Renal pelvis (tissue), 1 donor: ENCODE measurements at regions not wholly inside any gene's neighbourhood (a gene's known extent, or its start where the extent isn't known, plus 50 kb on each side); places are given as distances from the start of the nearest gene placed in this dataset.
"Not testable (repeated sequence)": the region's sequence is repeated elsewhere in the genome, so short reads cannot be mapped to it uniquely, and the experiment has no call there.

Experiments used
- DNase-seq: peaks from one replicate; pipeline ENCODE4 v3.0.0-alpha.2; 2013

DNA sequence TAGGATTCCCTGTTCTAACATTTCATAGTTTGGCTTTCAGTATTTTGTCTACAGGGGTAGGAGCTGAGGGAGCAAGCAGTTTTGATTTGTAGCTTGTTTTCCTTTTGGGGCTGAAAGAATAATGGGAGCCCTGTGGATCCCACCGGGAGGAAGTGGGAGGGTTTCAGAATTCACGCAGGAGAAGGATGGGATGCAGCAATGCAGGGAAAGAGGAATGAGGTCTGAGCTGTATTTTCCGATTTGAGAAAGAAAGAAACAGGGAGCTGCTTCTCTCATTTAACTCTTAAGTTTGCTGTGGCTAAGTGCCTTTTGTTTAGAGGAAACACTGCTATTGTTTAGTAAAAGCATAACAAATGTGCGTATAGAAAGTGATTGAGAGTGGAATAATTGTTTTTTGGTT is 141.0 kb downstream of the ADCYAP1 start:
- no peak for DNase-seq

DNA sequence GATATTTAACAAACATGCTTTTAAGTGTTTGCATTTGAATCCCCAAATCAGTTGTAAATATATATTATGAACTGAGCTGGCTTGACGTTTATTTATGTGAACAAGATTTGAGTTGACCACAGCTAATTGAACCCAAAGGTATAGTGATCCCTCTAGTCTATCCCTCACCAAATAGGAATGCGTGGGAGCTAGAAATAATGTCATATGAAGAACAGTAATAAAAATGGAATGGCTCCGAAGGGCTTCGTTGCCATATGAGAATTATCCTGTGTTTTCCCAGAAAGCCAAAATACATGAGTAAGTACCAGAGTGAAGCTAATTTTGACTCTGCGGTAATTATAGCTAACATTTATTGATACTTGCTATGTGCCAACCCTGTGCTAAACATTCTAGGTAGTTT is 142.7 kb downstream of the ADCYAP1 start:
- no peak for DNase-seq

DNA sequence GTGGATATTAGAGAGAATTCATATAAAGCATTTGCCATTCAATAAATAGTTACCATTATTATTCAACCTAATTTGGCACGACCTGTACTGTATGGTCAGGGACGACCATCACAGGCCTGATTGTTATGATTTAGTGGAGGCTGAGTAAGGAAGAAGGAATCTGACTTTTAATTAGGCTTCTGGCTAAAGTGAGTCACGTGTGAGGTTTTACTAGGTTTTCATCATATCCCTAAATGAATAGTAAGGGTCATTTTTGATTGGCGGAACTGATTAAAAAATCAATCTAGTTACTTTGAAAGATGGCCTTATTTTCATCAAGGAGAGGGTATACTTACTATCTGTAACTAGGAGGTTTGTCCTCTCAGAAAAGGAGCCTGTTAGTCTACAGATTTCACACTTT is 143.4 kb downstream of the ADCYAP1 start:
- DNase-seq, result no peak

DNA sequence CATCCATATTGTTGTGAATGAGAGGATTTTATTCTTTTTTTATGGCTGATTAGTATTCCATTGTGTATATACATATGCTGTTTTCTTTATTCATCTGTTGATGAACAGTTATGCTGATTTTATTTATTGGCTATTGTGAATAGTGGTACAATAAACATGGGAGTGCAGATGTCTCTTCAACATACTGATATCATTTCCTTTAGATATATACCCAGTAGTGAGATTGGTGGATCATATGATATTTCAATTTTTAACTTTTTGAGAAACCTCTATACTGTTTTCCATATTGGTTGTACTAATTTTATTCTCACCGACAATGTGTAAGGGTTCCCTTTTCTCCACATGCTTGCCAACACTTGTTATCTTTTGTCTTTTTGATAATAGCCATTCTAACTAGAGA is 144.5 kb downstream of the ADCYAP1 start:
- no peak for DNase-seq

DNA sequence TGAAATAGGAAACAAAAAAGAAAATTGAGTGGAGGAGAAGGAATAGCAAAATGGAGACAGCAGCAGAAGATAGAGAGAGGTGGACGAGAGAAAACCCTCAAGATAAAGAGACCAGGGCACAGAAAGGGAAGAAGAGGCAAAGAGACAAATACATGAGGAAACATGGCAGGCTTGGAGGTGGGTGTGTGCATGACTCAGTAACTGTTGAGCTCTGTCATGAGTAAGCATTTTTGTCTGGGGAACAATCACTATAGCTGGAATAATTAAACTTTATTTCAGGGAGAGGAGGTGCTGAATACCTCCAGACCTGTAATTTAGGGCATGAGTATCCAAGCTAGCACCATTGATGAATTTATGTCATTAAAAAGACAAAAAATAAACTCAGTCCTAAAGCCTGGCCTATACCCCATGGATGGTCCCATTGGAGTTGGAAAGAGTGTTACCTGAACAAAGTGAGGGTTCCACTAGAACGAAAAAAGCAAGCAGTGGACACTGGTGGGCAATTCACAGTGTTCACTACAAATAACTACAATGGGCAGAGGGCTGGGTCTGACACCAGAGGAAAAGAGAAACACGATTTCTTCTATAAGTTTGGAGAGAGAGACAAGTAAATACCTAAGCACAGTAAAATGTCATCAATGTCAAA is 145.5 kb downstream of the ADCYAP1 start:
- DNase-seq, result no peak

DNA sequence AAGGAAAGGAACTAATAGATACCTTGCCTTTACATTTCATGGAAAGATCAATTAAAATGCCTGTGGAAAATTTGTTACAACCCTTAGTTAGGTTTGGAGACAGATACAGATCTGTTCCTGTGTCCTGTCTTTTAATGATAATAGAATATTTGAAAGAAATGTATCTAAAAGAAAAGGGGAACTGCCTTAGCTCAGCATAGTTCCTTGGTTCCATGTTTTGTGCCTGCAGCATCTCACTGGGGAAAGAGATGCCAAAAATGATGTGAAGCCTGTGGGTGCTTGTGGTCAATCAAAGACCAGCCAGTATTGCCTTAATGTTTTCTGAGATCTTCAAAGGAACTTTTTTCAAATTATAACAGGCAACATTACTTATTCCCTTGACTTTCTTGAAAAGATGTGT is 147.6 kb downstream of the ADCYAP1 start:
- no peak for DNase-seq

DNA sequence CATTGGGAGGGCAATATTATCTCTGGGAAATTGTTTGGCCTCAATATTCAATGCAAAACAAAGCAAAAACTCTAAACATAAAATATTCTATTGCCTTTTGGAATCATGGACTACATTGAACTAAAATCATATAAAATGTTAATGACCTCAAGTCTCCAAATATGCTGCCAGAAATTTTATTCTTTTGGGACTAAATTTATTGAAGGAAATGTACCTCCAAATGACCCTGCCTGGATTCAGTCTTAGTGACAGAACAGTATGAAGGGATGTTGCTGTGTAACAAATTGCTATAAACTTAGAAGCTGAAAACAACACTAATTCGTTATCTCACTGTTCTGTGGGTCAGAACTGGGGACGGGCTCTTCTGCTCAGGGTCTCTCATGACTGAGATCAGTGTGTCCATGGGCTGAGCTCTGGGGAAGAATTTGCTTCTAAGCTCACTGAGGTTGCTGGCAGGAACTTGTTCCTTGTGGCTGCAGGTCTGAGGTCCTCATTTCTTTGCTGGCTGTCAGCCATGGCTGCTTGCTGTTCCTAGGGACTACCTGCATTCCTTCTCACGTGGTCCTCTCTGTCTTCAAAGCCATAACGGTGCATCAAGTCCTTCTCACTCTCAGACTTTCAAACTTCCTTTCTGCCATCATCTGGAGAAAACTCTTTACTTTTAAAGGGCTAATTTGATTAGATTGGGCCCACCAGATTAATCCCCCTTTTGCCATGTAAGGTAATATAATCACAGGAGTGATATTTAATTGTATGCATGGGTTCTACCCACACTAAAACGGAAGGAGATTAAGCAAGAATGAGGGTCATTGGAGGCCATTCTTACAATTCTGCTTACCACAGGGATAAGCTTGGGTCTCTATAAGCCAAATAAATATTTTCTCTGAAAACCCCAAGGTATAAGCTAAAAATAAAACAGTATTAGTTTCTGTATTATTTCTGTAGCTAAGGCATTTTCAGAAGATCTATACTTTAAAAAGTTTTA is 149.0 kb downstream of the ADCYAP1 start:
- no peak for DNase-seq

DNA sequence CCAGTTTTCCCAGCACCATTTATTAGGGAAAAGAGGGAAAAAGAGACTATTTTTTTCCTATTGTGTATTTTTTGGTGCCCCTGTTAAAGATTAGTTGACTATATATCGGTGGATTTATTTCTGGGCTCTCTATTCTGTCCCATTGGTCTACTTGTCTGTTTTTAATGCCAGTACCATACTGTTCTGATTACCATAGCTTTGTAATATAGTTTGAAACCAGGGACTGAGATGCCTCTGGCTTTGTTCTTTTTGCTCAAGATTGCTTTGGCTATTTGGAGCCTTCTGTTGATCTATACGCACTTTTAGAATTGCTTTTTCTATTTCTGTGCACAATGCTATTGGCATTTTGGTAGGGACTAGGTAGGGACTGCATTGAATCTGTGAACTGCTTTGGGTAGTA is 151.7 kb downstream of the ADCYAP1 start:
- DNase-seq, result no peak

DNA sequence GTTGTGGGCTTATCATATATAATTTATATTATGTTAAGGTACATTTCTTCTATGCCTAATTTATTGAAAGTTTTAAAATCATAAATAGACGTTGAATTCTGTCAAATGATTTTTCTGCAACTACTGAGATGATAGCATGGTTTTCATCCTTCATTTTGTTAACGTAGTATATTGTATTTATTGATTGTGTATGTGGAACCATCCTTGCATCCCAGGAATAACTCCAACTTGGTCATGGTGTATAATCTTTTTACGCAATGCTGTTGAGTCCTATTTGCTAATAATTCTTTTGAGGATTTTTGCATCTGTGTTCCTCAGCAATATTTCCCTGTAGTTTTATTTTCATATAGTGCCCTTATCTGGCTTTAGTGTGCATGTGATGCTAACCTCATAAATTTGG is 152.7 kb downstream of the ADCYAP1 start:
- DNase-seq, result no peak

DNA sequence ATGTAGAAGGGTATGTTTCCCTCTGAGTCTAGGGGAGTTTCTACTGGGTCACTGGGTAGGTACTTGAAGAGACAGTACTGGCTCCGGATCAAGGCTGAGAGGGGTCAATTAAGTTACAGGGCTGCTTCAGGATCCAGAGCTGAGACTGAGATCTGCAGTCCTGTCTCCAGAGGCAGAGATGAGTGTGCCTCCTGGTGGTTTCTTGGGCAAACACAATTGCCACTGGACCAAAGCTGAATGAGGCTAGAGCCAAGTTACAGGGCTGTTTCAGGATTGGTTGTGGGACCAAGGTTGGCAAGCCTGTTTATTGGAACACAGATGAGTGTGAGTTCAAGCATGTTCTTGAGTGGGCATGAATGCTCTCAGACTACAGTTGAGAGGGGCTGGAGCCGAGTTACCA is 157.9 kb downstream of the ADCYAP1 start:
- no peak for DNase-seq

DNA sequence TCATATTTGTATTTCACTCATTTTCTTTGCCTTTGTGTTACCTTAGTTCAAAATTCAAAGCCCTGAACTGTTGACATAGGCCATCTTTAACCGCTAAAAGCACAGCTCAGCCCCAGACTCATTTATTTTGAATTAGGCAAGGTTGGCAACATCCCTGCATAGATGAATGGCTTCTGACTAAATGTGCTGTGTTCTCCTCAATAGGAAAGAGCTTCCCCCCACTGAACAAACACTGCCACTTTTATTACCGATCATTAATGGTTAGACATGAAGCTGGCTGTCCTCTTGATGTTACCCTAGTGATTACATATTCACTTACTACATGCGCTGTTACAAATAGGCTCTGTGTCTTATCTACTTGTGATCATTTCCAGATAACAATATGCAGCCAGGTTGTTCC is 170.7 kb downstream of the ADCYAP1 start:
- DNase-seq, result no peak

DNA sequence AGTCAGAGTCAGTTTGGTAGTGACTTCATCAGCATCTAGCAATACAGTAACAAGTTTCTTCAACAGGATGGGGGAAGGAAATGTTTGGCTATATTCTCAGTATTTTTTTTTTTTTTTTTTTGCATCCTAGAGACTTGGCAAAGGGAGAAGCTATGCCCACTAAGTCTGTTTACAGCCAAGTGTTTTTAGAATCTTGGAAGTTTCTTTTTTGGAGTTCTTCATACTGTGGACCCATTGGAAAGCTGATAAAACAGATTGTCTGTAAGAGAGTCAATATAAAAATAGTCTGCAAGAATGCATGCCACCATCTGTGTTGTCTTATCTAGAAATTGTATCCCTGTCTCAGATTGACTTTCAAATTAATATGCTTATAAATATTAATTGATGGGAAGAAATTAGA is 171.2 kb downstream of the ADCYAP1 start:
- DNase-seq, result no peak

DNA sequence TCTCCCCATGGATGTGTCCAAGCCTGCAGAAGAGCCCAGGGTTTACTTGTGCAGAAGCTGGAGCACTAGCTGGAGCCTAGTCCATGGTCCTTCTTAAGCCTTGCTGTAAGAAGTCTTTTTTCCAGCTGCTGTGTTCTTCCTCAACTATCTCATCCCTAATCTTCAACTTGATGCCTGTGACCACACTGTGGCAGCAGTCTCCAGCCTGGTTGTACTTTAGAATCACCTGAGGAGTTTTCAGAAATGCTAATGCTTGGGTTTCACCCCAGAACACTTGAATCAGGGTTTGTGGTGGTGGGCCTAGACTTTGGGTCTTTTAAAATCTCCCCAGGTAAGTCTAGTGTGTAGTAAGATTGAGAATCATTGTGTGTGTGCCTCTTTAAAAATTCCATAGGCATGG is 173.6 kb downstream of the ADCYAP1 start:
- DNase-seq, result no peak

DNA sequence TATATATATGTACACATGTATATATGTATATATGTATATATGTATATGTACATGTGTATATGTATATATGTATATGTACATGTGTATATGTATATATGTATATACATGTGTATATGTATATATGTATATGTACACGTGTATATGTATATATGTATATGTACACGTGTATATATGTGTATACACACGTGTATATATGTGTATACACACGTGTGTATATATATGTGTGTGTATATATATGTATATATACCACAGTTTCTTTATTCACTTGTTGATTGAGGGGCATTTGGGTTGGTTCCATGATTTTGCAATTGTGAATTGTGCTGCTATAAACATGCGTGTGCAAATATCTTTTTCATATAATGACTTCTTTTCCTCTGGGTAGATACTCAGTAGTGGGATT is 179.0 kb downstream of the ADCYAP1 start:
- not testable (repeated sequence) for DNase-seq

DNA sequence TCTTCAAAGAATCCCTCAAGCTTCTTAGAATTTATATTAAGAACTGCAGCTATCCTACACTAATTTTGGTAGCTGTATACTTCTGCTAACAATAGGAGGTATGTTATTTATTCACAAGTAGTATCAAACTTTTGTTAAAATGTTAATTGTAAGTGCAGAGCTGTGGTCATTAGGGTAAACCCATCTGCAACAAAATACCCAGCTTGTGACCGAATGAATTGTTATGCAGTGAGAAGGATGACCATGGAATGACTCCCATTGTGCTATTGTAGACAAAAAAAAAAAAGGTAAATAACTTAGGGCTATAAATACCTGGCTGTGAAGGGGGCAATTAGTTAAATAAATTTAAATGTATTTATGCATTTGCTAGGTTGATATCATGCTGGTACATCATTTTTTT is 186.1 kb downstream of the ADCYAP1 start:
- DNase-seq, result no peak

DNA sequence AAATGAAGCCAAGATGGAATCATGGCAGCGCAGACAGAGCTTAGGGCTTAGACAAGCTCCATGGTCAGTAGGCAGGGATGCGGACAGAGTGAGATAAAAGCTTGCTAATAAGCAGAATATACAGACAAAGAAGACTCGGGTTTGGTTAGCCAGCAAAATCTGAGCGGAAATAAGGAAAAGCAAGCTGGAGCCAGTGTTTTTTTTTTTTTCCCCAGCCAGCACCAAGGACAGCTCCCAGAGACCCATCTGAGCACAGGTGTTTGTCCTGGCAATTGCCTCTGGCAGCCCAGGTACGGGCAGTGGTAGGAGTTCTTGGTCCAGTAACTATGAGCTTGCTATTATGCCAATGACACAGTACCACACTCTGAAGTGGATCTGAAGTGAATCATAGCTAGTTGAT is 187.6 kb downstream of the ADCYAP1 start:
- no peak for DNase-seq

DNA sequence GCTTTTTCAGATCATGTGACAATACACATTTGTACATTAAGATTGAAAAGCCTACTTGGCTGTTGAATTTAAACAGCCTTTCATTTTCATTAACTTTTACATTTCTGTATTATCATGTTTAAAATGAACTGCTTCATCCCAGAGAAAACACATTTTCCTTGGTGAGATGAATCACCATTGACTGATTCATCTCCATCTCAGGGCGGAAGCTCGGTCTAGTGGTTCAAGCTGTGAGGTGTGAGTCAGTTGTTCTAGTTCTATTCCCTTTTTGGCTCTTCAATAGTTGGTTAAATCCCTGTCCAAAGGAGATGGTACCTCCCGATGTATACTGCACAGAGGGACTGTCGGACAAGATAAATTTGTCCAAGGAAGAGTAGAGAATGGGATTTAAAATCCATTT is 189.7 kb downstream of the ADCYAP1 start:
- DNase-seq, result no peak

DNA sequence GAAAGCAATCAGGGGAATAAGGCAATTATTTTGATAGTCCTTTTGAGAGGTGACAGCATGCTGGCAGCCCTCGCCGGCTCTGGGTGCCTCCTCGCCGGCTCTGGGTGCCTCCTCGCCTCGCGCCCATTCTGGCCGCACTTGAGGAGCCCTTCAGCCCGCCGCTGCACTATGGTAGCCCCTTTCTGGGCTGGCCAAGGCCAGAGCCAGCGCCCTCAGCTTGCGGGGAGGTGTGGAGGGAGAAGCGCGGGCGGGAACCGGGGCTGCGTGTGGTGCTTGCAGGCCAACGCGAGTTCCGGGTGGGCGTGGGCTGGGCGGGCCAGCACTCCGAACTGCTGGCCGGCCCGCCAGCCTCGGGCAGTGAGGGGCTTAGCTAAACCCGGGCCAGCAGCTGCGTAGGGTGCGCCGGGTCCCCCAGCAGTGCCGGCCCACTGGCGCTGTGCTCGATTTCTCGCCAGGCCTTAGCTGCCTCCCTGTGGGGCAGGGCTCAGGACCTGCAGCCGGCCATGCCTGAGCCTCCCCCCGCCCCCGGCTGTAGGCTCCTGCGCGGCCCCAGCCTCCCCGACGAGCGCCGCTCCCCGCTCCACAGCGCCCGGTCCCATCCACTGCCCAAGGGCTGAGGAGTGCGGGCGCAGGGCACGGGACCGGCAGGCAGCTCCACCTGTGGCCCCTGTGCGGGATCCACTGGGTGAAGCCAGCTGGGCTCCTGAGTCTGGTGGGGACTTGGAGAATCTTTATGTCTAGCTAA is 193.5 kb downstream of the ADCYAP1 start:
- DNase-seq, result not testable (repeated sequence)

DNA sequence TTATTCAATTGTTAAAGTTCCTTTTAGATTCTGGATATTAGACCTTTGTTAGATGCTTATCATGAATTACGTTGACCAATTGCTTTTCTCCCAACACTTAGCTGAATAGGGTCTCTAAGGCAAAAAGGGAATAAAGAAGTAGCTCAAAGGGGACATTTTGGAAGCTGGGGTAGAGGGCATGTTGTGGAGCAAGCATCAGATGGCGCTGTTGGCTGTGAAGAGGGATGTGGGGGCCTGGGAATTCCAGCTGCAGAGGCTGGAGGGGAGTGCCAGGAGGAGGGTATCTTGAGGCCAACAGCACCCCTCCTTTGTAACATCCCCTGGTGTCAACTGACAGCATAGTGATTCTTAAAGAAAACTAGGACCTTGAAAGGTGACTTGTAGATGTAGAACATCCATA is 198.2 kb downstream of the ADCYAP1 start:
- no peak for DNase-seq

DNA sequence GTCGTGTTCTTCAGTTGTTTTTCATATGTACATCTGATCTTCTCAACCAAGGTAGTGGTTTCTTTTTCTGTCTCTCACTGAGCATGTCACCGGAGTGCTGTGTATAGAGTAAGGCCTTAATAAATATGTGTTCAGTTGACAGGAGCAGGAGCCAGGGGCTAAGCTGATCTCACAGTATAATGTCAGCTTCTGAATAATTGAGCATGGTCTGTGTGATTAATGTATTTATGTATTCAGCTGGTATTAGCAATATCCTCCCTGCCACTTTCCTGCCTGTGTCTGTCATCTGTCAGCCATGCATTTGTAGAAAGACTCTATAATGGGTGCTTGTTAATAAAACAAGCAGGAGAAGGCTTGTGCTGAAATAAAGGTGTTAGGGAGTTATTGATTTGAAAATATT is 198.9 kb downstream of the ADCYAP1 start:
- no peak for DNase-seq

DNA sequence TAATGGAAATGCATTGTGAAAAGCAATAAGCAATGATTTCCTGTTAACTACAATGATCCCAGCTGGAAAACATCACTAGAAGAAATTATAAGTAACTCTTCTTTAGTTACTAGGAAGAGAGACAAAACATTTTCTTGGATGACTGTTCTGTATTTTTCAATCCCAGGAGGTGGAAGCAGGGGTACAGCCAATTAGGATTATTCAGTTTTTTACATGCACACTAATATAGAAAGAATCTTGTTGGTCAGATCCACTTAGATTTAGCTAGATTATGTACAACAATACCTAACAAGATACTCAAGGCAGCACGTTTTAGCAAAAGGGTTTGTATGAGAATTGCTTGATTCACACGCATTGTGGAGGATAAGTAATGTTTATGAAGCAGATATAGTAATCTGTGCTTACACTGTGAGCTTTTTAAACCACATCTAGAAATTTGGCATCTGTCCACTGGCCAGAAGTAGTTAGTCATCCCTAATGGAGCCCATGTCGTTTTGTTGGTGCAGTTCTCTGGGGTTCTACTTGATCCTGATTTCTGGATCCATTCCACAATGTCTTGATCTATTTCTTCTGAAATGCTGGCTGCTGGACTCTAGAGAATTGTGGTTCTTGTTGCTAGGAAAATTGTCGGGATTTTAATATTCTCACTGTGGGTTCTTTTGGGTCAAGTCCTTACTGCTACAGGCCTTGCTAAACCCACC is 199.7 kb downstream of the ADCYAP1 start:
- DNase-seq, result no peak

DNA sequence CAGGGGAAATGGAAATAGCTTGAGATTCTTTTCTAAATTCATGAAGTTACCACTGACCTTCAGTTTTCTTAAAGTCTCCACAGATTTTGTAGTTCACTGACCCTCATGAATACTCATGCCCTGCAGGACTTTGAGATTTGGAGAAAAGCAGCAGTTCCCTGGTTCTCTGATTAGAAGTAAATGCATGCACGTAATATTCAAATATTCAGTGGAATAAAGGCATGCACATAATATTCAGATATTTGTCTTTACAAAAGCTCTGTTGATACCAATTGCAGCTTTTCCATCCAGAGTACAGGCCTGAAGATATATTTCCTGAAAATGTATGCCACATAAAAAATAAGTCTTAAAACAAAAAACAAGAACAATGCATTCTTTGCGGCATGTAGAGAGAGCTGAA is 219.8 kb downstream of the ADCYAP1 start:
- DNase-seq, result no peak
